Skeletal muscle satellite cell (primary cell): ENCODE measurements at regions not wholly inside any gene's neighbourhood (a gene's known extent, or its start where the extent isn't known, plus 50 kb on each side); places are given as distances from the start of the nearest gene placed in this dataset.
"Not testable (repeated sequence)": the region's sequence is repeated elsewhere in the genome, so short reads cannot be mapped to it uniquely, and the experiment has no call there.

ENCODE experiments used
- H3K27me3 ChIP-seq: 2 replicates; pipeline ENCODE4 v1.7.0; 2013; ENCODE audit warnings: low read length; ENCODE audit not compliant: control insufficient read depth, insufficient read depth
- H3K36me3 ChIP-seq: 2 replicates; pipeline ENCODE4 v1.7.0; 2013; ENCODE audit warnings: mild to moderate bottlenecking, control low read depth, low read length; ENCODE audit not compliant: insufficient read depth
- H3K4me1 ChIP-seq: 2 replicates; pipeline ENCODE4 v1.7.0; 2013; ENCODE audit warnings: low read length; ENCODE audit not compliant: control insufficient read depth, insufficient read depth
- H3K4me2 ChIP-seq: 2 replicates; pipeline ENCODE4 v1.7.0; 2013; ENCODE audit warnings: mild to moderate bottlenecking, low read length
- H3K4me3 ChIP-seq: 2 replicates; pipeline ENCODE4 v1.7.0; 2013; ENCODE audit warnings: low read length
- H3K9ac ChIP-seq: 2 replicates; pipeline ENCODE4 v1.7.0; 2013; ENCODE audit warnings: mild to moderate bottlenecking, low read depth, low read length, moderate library complexity
- H3K9me3 ChIP-seq: replicated peaks from 2 replicates; pipeline ENCODE4 v1.7.0; 2013; ENCODE audit warnings: mild to moderate bottlenecking, control low read depth, low read length

DNA sequence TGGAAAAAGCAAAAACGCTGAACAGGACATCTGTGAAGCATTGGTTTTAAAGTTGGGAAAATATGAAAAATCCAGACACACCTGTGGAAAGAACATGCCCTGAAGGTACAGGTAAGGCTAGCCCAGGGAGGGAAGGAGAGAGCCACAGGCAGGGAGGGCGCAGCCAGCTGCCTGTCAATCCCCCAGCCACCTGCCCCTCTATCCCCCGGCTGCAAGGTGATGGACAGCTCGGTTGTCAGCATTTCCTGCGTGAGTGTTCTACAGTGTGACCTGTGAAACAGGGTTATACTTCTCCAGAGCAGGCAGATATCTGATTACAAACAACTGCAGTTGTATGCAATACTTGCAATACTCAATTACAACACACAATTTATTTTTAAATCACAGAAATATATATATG lies 358.1 kb downstream of the SMOC2 start:
- no peaks in the 10 kb centered on the region for H3K36me3 ChIP-seq
- no peak overlapping the region for H3K4me2 ChIP-seq
- no peaks in the 10 kb centered on the region for H3K4me1 ChIP-seq
- H3K9ac ChIP-seq: no peak overlapping the region
- no peak overlapping the region for H3K4me3 ChIP-seq
- H3K27me3 ChIP-seq: no peaks in the 10 kb centered on the region
- peaks cover 10% of the 10 kb centered on the region for H3K9me3 ChIP-seq

DNA sequence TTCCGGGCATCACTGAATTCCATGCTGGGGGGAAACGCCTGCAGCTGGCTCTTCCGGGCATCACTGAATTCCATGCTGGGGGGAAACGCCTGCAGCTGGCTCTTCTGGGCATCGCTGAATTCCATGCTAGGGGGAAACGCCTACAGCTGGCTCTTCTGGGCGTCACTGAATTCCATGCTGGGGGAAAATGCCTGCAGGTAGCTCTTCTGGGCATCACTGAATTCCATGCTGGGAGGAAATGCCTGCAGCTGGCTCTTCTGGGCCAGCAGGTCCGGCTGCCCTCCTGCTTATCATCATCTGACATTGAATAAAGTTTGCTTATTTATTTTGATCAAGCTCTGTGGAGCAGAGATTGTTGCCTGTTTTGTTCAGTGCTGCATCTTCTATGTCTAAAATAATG lies 355.1 kb downstream of the SMOC2 start:
- Histone ChIP-seq H3K9me3 (peaks cover 13% of the 10 kb centered on the region), H3K27me3 (no peaks in the 10 kb centered on the region), H3K9ac (no peak overlapping the region), H3K4me2 (no peak overlapping the region), H3K4me3 (no peak overlapping the region), H3K36me3 (no peaks in the 10 kb centered on the region), H3K4me1 (no peaks in the 10 kb centered on the region)

DNA sequence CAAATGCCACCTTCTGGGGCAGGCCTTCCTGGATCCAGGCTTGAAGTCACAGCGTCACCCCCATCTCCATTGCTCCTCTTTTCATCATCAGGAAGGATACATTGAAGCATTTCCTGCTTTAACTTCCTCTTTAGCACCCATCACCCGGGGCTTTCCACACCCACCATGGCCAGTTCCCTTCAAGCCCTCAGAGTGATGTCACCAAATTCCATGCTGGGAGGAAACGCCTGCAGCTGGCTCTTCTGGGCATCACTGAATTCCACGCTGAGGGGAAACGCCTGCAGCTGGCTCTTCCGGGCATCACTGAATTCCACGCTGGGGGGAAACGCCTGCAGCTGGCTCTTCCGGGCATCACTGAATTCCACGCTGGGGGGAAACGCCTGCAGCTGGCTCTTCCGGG lies 354.6 kb downstream of the SMOC2 start:
- not testable (repeated sequence) for H3K9ac ChIP-seq, H3K36me3 ChIP-seq, H3K27me3 ChIP-seq, H3K4me2 ChIP-seq, H3K4me1 ChIP-seq, H3K4me3 ChIP-seq
- peaks cover 17% of the 10 kb centered on the region for H3K9me3 ChIP-seq

DNA sequence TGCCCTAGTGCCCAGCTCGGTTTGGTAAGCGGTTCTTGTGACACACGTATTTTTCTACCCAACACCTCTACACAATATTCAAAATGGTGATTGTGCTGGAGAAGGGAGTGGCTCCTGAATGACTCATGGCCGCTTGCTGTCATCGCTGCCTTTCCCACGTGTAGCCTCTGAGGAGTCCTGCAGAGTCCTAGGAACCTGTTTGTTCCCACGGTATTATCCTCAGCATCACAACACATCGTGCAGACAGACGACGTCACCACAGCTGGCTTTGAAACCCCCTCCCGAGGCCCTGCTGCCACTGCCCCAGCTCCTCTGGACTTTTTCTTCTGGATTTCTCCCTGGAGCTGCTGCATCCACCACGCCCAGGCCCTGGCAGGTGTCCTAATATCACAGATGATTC lies 353.5 kb downstream of the SMOC2 start:
- Histone ChIP-seq H3K9ac (no peak overlapping the region), H3K4me2 (no peak overlapping the region), H3K27me3 (no peaks in the 10 kb centered on the region), H3K9me3 (peaks cover 20% of the 10 kb centered on the region), H3K36me3 (no peaks in the 10 kb centered on the region), H3K4me1 (no peaks in the 10 kb centered on the region), H3K4me3 (no peak overlapping the region)

DNA sequence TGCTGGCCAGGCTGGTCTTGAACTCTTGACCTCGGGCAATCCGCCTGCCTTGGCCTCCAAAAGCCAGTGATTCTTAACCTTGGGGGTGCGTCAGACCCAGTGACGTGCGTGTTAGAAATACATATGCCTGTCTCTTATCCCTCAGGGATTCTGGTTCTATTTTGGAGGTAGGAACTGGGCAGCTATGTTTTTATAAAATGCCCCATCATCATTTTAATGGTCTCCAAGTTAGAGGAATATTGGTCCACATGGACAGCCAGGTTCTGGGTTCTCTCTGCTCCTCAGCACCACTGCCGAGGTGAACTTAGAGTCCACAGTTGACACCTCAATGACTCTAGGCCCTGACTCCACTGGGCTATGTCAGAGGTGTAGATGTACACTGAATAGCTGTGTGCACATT lies 352.7 kb downstream of the SMOC2 start:
- H3K9me3 ChIP-seq: peaks cover 20% of the 10 kb centered on the region
- H3K4me3 ChIP-seq: no peak overlapping the region
- no peaks in the 10 kb centered on the region for H3K36me3 ChIP-seq

DNA sequence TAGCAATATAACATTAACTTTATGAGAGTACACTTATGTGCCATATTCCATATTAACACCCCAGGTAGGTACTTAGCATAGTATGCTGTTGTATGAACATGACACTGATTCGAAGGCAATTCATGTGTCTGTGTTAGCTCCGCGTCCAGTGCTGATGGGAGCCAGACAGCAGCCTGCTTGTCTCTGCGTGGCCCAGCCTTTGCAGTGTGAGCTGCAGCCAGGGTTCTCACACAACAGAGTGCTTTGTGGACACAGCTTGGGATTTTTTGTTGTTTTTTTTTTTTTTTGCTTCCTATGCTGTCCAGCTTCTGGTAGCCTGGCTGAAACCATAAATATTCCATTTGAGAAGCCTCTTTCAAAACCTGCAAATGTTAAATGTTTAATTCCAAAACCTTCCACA lies 350.9 kb downstream of the SMOC2 start:
- Histone ChIP-seq H3K4me1 (no peaks in the 10 kb centered on the region), H3K9me3 (peaks cover 22% of the 10 kb centered on the region)

More for the DNA sequence above, 352.7 kb downstream of the SMOC2 start:
- no peak overlapping the region for H3K4me2 ChIP-seq
- no peaks in the 10 kb centered on the region for H3K27me3 ChIP-seq
- H3K4me1 ChIP-seq: no peaks in the 10 kb centered on the region
- no peak overlapping the region for H3K9ac ChIP-seq

DNA sequence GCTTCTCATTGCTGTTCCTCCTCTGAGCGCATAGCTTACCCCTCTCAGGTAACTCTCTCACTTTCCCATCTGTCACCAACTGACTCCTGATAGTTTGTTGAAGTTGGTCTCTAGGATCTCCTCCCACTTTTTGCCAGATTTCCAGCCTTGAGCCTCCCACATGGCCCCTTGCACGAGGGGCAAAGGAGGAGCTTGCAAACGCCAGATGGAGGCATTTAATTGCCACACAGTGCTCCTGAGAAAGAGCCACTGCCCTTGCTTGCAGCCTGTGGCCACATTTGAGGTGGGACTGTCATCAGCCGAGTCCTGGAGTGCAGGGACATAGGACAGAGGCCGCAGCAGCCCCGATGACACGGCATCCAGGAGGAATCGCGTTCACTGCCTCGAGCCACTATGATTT lies 348.7 kb downstream of the SMOC2 start:
- H3K9ac ChIP-seq: no peak overlapping the region
- no peak overlapping the region for H3K4me3 ChIP-seq
- peaks cover 20% of the 10 kb centered on the region for H3K9me3 ChIP-seq
- H3K4me2 ChIP-seq: no peak overlapping the region
- no peaks in the 10 kb centered on the region for H3K36me3 ChIP-seq
- no peaks in the 10 kb centered on the region for H3K27me3 ChIP-seq
- H3K4me1 ChIP-seq: no peaks in the 10 kb centered on the region

More for the DNA sequence above, 350.9 kb downstream of the SMOC2 start:
- Histone ChIP-seq H3K4me2 (no peak overlapping the region), H3K27me3 (no peaks in the 10 kb centered on the region), H3K36me3 (no peaks in the 10 kb centered on the region), H3K9ac (no peak overlapping the region), H3K4me3 (no peak overlapping the region)

DNA sequence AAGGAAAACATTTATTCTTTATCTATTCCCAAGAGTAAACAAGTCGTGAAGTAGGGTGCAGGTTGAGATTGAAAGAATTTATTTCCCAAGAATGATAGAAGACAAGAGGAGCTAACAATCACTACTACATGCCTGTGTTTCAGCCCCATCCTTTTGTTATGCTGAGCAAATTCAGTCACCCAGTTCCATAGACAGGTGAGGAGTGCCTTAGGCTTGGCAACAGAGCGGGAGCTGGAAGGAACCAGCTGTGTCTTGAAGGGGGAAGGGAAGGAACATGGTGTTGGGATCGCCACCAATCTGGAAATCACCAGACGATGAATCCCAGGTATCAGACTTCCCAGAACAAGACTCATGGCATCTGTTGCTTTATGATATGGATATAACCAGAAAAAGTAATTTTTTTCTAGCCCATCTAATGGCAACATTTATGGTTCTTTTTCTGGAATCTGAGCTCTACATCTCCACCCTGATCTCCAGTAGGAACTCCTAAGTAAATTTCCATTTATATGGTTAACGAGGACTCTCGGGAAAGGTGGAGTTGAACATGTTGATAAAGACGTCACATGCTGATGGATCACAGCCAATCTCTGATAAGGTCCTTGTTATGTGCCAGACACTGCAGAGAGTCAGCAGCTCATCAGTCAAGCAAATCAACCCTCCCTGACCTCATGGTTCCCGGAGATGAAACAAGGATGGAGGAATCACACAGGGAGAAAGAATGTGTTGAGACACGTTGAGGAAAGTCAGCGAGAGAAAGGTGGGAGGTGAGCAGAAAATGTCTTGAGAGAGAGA lies 344.9 kb downstream of the SMOC2 start:
- Histone ChIP-seq H3K4me3 (no peak overlapping the region), H3K27me3 (no peaks in the 10 kb centered on the region), H3K36me3 (no peaks in the 10 kb centered on the region), H3K9ac (no peak overlapping the region), H3K4me1 (no peaks in the 10 kb centered on the region), H3K4me2 (no peak overlapping the region), H3K9me3 (peaks cover 21% of the 10 kb centered on the region)

DNA sequence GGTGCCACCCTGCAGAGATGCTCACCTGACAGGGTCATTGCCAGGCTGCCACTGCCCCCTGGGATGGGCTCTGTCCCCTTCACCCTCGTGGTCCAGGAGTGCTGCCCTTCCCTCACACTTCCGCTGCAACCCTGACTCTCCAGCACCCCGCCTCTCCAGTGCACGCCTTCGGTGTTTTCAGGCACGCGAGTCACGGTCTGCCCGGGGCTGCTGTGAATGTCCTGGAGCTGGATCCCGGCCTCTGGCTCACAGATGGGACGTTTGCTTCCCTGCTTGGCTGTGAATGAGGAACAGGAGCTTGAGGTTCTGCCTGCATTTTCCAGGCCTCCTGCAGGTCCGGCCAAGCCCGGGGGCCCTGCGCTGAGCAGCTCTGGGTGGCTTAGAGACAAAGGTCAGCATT lies 343.4 kb downstream of the SMOC2 start:
- H3K36me3 ChIP-seq: no peaks in the 10 kb centered on the region
- H3K9me3 ChIP-seq: peaks cover 18% of the 10 kb centered on the region
- no peak overlapping the region for H3K4me2 ChIP-seq
- no peaks in the 10 kb centered on the region for H3K4me1 ChIP-seq
- no peak overlapping the region for H3K9ac ChIP-seq
- H3K27me3 ChIP-seq: no peaks in the 10 kb centered on the region
- H3K4me3 ChIP-seq: no peak overlapping the region

DNA sequence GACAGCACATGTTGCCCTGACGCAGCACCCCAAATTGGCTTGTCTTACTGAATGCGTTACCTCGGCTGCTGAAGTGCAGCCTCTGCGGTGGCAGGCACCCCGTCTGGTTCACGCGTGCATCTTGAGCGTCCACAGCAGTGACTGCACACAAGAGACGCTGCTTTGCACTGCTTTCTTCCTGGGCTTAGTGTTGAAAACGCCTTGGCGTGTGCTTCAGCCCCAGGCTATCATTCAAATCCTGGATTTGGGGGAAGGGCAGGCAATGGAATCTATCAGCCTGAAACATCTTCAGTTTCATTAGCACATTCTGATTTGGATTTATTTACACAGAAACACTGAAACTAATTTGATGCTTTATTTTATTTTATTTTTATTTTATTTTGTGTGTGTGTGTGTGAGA lies 342.7 kb downstream of the SMOC2 start:
- Histone ChIP-seq H3K4me1 (no peaks in the 10 kb centered on the region), H3K27me3 (no peaks in the 10 kb centered on the region), H3K36me3 (no peaks in the 10 kb centered on the region), H3K9ac (no peak overlapping the region), H3K4me2 (no peak overlapping the region), H3K9me3 (peaks cover 21% of the 10 kb centered on the region), H3K4me3 (no peak overlapping the region)

DNA sequence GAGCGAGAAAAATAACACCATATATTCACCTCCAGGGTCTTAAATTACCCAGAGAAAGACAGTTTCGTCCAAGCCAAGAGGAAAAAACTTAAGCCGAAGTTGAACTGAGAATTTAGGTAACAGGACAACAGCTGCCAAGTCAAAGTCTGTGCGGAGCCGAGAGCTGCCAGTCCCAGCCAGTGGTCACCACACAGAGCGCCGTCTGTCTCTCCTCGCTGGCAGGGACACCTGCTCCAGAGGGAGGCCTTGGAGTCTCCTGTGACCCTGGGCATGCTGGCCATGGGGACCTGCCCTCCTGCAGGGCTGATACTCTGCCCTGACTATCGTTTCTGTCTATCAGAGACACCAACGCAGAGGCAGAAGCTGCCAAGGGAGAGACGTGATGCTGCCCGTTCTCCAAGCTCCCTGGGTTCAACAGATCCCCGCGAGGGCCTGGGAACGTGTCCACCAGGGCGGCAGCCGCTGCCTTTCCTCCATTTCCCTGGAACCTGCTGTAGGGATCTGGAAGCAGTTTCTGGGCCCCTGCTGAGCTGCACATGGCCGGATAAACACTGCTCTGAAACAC lies 341.3 kb downstream of the SMOC2 start:
- no peak overlapping the region for H3K4me3 ChIP-seq
- H3K36me3 ChIP-seq: no peaks in the 10 kb centered on the region
- H3K27me3 ChIP-seq: no peaks in the 10 kb centered on the region
- H3K4me1 ChIP-seq: no peaks in the 10 kb centered on the region
- peaks cover 19% of the 10 kb centered on the region for H3K9me3 ChIP-seq
- H3K4me2 ChIP-seq: no peak overlapping the region
- no peak overlapping the region for H3K9ac ChIP-seq

DNA sequence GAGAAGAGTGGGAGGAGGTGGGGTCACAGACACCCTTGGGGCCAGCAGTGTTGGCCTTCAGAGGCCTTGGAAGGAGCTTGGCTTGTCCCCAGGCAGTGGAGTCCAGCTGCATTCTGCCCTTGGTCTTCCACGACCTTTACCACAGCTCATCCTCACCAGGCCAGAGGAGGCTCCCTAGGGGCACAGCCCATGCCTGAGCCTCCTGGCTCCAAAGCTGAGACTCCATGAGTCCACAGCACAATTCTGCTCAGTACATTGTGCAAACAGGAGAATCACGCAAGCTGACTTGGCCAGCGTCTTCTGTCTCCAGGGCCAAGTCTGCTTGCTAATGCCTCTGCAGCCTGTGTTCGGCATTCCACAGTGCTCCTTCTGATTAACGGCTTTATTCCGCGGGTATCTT lies 337.2 kb downstream of the SMOC2 start:
- no peaks in the 10 kb centered on the region for H3K36me3 ChIP-seq
- peaks cover 17% of the 10 kb centered on the region for H3K9me3 ChIP-seq
- no peak overlapping the region for H3K4me3 ChIP-seq
- no peaks in the 10 kb centered on the region for H3K4me1 ChIP-seq
- no peaks in the 10 kb centered on the region for H3K27me3 ChIP-seq
- no peak overlapping the region for H3K4me2 ChIP-seq
- no peak overlapping the region for H3K9ac ChIP-seq
